ENCODE measurements at regions not wholly inside any gene's neighbourhood (a gene's known extent, or its start where the extent isn't known, plus 50 kb on each side); places are given as distances from the start of the nearest gene placed in this dataset.
A peak's percentile ranks its signal among the peaks of the same experiment; 100 is the strongest.

GRCh38 chr12:24586293-24586692 lies 362.6 kb downstream of the BCAT1 start (continued):
- no peak for TF ChIP-seq CHD4 (IDR thresholded peaks at IDR 0.05; ENCODE audit: insufficient read depth, insufficient replicate concordance, low read depth, low read length, poor library complexity, severe bottlenecking)
- TF ChIP-seq POLR2B (IDR thresholded peaks at IDR 0.05; ENCODE audit: low read depth, partially characterized antibody), result no peak
- TF ChIP-seq E2F6 (IDR thresholded peaks at IDR 0.05; ENCODE audit: borderline replicate concordance in 1 of 2, extremely low read depth in 1 of 2, insufficient read depth in 1 of 2, insufficient read length in 1 of 2, low read depth in 1 of 2, low read length in 1 of 2, poor library complexity in 1 of 2, severe bottlenecking in 1 of 2), result no peak
- no peak for TF ChIP-seq STAT5B (CRISPR knock-in tag; IDR thresholded peaks at IDR 0.05)
- TF ChIP-seq HOXB6 (CRISPR knock-in tag; IDR thresholded peaks at IDR 0.05; ENCODE audit: borderline replicate concordance), result no peak
- TF ChIP-seq SAP30 (IDR thresholded peaks at IDR 0.05; ENCODE audit: borderline replicate concordance, insufficient read depth, low read depth, low read length, poor library complexity, severe bottlenecking), result no peak
- TF ChIP-seq ETS2 (tag; IDR thresholded peaks at IDR 0.05; ENCODE audit: borderline replicate concordance, poor library complexity, severe bottlenecking), result no peak
- TF ChIP-seq CBX3 (IDR thresholded peaks at IDR 0.05; ENCODE audit: borderline replicate concordance in 1 of 2, low read length in 2 of 2), result no peak
- peak; percentile 22 to 60 (median 34); a peak in 3 of 6 replicates for TF ChIP-seq CTCF (IDR thresholded peaks at IDR 0.05 in 2 of 3, conservative IDR thresholded peaks at IDR 0.05 in 1 of 3; ENCODE audit: insufficient read depth in 2 of 3, low read depth in 1 of 3, low read length in 3 of 3)
- no peak for TF ChIP-seq NR2C2 (CRISPR knock-in tag; IDR thresholded peaks at IDR 0.05)
- TF ChIP-seq NR2C2 (tag; IDR thresholded peaks at IDR 0.05), result no peak
- no peak for TF ChIP-seq HDAC8 (tag; IDR thresholded peaks at IDR 0.05)
- TF ChIP-seq FUS (optimal IDR thresholded peaks at IDR 0.05; ENCODE audit: low read depth, low read length), result no peak
- TF ChIP-seq RREB1 (CRISPR knock-in tag; IDR thresholded peaks at IDR 0.05), result no peak
- no peak for TF ChIP-seq EGR1 (conservative IDR thresholded peaks at IDR 0.05)
